ENCODE measurements at regions not wholly inside any gene's neighbourhood (a gene's known extent, or its start where the extent isn't known, plus 50 kb on each side); places are given as distances from the start of the nearest gene placed in this dataset.

DNA sequence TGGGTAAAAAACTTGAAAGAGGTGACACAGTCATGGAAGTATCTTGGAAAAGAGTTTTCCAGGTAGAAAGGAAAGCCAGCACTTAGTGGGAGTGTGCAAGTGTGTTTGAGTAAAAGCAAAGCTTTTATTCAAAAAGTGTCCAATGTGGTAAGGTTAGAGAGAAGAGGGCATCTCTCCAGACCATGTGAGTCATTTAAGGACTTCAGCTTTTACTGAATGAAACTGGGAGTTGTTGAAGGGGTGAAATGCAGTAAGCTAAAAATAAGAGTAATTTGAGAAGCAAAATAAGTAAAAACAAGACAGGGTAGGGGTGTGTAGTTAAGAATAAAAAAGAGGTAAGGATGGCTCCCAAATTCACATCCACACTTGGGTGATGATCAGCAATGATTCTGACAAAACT, 238.9 kb downstream of the SLC7A11 start:
- TF ChIP-seq POLR2A (IDR thresholded peaks at IDR 0.05): no peak
- TF ChIP-seq, protein P1, sequence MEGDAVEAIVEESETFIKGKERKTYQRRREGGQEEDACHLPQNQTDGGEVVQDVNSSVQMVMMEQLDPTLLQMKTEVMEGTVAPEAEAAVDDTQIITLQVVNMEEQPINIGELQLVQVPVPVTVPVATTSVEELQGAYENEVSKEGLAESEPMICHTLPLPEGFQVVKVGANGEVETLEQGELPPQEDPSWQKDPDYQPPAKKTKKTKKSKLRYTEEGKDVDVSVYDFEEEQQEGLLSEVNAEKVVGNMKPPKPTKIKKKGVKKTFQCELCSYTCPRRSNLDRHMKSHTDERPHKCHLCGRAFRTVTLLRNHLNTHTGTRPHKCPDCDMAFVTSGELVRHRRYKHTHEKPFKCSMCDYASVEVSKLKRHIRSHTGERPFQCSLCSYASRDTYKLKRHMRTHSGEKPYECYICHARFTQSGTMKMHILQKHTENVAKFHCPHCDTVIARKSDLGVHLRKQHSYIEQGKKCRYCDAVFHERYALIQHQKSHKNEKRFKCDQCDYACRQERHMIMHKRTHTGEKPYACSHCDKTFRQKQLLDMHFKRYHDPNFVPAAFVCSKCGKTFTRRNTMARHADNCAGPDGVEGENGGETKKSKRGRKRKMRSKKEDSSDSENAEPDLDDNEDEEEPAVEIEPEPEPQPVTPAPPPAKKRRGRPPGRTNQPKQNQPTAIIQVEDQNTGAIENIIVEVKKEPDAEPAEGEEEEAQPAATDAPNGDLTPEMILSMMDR (IDR thresholded peaks at IDR 0.05): no peak

All from body of pancreas (tissue), 4 donors.